GM18951 (cell line): ENCODE measurements at regions not wholly inside any gene's neighbourhood (a gene's known extent, or its start where the extent isn't known, plus 50 kb on each side); places are given as distances from the start of the nearest gene placed in this dataset.

Experiments used
- POLR2A ChIP-seq: IDR thresholded peaks from 4 replicates; pipeline ENCODE4 v1.6.1; 2011; ENCODE audit warnings: mild to moderate bottlenecking; ENCODE audit not compliant: insufficient read length, insufficient read depth; ENCODE audit errors: extremely low read depth
- in situ Hi-C: fragments of 300-500 bp; cut with MboI; formaldehyde crosslinking; loops from one replicate; pipeline ENCODE4 v1.12.0; 2022; ENCODE audit warnings: low sequenced_read_pairs, mixed read lengths, inconsistent platforms; ENCODE audit not compliant: unreplicated experiment

DNA sequence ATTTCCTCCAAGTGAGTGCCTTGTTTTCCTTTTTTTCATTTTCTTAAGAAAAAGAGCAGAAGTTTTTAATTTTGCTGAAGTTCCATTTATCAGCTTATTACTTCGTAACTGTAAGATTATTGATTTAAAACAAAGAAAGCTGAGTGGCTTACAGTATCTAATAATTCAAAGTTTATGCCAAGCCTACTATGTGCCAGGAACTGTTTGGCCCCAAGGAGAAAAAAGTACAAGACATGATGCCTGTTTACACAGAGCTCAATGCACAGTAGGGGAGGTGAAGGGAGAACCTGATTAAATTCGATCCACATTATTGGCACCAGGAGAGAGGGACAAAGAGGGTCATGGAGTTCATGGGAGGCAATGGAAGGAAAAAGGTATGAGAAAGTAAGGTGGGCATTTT is 419.3 kb upstream of the ZMIZ1 start:
- in situ Hi-C loops: no loop called here
- TF ChIP-seq POLR2A: no peak

DNA sequence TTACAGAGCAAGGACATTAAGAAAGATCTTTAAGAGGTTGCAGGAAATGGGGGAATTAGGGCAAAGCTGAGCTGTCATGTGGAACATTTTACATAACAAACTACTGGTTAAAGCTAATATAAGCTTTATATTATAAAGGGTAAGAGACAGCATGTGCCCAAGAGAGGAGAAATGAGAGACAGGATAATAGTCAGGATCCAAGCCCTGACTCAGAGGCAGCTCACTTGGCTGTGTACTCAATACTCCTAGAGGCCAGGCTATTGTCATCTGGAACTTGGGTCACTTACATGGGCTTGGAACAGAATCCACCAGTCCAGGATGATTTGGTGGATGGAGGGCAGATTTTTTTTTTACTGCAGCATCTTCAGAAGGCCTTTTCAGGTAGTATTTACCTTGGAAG is 418.6 kb upstream of the ZMIZ1 start:
- TF ChIP-seq POLR2A: no peak
- in situ Hi-C loops: no loop called here

DNA sequence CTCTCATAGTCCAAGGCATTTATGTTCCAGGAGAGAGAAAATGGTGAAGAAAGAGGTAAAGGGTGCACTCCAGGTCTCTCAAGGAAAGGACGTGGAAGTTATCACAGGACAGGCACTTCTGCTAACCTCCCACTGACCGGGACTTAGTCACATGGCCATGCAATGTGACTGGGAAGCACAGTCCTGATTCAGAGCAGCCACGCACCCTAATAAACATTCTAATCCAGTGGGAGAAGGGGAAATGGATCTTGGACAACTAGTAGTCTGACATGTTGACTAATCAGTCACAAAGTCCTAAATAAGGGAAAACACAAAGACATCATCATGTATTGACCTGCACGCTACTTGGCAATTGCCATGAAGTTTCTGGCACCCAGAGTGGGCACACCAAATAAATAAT is 417.5 kb upstream of the ZMIZ1 start:
- TF ChIP-seq POLR2A: no peak
- in situ Hi-C loops: no loop called here

DNA sequence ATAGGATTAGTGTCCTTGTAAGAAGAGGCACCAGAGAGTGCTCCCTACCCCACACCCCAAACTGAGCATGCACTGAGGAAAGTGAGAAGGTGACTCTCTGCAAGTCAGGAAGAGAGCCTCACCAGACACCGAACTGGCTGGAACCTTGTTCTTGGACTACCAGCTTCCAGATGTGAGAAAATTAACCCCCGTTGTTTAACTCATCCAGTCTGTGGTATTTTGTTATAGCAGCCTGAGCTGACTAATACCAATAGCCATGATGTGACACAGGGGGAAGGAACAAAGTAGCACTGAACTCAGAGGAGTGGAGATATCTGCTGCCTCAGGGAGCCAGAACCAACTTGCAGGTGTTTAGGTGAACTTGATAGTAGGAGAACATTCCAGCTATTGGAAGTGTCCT is 415.2 kb upstream of the ZMIZ1 start:
- no peak for TF ChIP-seq POLR2A
- in situ Hi-C loops: no loop called here

DNA sequence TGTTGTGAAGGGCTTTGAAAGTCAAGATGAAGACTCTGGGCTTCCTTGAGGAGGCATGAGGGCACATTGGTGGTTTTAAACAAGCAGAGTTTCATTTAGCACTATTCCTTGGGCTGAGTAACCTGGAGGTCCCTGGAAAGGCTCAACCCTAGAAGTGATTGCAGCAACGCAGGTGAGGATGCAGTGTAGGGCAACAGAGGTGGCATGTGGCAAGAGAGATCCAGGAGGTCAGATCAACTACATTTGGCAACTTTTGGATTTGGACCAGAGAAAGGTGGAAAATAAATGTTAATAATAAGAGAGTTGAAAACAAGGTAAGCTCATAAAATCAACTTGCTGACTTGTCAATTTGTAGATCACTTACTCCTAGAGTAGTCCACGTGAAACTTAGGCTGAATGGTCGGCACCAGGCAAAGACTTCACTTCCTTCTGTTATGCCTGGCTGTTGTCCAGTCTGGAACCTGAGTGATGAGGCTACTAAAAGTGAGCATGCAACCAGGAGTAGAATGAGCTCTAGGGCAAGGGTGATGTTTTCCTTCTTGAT is 414.6 kb upstream of the ZMIZ1 start:
- TF ChIP-seq POLR2A: no peak
- in situ Hi-C loops: no loop called here

DNA sequence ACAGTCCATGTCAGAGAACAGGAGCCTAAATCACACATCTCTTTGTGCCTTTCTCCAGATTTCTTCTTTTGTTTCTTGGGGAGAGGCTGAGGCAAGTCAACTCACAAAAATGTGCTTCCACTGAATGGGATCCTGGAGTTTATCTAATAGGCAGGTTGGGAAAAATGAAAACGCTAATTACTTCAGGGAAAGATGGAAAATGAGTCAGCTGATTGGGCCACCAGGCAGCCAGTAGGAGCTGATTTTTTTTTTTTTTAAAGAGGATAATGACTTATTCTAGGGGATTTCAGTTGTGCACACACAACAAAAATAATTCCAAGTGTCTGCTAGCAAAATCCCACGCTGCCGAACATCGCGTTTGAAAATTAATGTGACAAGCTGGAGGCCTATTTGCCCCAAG is 412.8 kb upstream of the ZMIZ1 start:
- TF ChIP-seq POLR2A: no peak
- in situ Hi-C loops: no loop called here

DNA sequence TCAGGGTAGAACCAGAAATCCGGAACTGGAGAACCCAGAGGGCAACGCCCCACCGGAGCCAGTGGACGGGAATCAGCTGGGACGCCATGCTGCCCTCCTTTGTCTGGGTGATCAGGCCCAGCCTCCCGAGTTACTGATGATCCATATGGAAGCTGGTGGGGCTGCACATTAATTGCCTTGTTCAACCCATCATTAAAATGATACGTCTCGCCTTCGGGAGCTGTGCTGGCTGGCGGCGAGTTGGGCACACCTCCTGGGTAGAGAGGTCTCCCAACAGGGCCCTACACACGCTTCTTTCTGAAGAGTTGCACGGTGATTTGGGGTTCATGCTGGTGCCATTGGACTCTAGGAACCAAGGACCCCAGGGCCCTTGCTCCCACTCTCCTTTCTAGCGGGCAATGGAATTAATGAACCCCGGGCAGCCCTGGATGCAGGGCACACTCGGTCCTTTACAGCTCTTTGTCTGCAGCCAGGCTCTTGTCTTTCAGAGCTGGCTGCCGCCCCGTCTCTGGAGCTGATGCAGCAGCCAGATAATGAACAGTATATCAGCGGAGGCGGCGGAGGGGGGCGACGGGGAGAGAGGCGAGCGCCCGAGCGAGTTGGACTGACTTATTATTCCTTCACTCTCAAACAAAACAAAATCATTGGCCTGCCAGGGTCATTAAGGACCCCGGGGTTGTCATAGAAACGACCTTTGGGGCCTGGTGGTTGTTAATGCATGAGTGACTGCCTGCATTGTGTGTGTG is 412.2 kb upstream of the ZMIZ1 start:
- in situ Hi-C loops: no loop called here
- TF ChIP-seq POLR2A: no peak

DNA sequence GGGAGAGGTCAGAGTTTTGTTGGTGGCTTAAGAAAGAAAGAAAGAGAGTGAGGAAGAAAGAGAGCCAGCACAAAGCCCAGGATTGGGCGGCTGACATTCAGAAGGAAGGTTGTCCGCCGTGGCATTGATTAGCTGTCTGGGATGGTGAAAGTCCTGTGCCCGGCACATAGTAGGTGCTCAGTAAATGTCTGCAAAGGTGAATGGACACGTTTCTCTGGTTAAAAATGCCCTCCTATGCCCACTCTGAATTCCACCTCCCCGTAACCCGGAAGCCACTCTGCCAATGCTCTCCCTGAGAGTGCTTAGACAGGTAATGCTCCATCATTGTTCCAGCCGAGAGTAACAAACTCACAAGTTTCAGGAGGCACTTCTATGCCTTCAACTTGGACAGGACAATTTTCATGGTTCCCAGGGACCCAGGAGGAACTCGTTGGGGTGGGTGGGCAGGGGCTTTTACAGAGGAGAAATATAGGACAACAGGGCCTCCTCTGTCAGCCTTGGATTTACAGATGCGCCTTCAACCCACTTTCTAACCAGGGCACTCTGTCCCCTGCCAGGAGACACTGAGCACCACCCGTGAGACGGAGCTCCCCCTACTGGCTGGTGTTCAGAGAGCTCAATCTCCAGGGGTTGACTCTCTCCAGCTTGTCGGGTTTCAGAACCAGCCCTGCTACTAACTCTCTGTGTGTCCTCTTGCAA is 411.5 kb upstream of the ZMIZ1 start:
- no peak for TF ChIP-seq POLR2A
- in situ Hi-C loops: no loop called here

DNA sequence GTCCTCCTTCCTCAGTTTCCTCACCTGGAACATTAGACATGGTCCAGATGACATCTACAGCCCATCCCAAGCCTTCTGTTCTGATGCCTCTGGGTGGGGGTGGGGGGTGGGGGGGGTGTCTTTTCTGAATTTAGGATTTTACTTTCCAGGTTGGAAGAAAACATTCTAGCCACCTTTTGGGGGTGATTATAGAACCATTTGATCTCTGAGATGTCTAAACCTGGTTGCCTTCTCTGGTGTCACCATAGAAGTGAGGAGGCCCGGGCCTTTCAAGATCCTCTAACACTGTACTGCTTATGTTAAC is 411.0 kb upstream of the ZMIZ1 start:
- in situ Hi-C loops: no loop called here
- no peak for TF ChIP-seq POLR2A

DNA sequence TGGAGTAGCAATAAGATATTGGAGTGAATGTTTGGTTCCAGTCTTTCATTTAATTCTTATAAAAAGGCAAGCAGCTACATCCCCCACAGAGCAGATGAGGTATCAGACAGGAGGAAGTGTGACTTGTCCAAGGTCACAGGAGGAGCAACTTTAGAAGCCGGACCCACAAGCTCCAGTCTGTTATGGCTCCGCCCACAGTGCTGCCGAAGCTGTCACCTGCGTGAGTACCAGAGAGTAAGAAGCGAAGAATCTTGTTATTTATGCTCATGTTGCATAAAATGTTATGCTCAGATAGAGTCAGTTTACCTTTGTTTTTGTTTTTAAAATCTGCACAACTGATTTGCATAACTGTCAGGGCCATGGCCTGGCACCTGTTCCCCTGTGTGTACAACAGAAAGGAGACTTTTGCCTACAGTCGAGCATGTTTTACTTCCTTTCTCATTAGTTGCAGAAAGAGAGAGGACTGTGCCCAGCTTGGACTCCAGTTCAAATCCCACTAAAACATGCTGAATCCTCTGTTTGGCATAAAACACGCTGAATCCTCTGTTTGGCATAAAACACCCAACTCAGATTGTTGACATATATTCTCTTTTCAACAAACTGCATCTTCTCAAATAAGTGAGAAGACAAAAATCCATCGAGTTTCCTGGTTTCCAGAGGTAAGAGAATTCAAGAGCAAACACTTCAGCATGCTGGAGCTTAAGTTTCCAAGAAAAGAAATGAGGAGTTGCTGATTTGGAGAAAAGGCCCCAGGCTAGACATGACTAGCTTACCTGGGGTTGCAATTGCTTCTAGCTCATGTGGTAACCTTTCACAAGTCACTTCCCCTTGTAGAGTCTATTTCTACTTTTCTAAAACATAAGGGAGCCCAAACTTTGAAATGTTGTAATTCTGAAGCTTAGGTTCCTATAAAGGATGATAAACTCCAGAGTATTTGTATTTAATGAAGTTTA is 409.8 kb upstream of the ZMIZ1 start:
- no peak for TF ChIP-seq POLR2A
- in situ Hi-C loops: no loop called here

DNA sequence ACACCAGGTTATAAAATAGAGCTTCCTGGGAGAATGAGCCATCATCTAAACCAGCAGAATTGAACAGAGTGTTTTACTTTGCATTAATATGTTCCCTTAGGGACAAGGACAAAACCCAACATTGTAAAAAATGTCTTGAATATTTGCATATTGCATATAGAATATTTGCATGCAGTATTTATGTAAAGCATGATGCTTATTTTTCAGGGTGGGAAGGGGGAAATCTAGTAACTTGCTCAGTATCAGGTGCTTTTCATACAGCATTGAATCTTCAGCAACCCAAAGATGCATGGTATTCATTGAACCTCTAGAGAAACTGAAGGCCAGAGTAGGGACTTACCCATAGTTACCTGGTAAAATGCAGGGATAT is 409.2 kb upstream of the ZMIZ1 start:
- in situ Hi-C loops: no loop called here
- TF ChIP-seq POLR2A: no peak

DNA sequence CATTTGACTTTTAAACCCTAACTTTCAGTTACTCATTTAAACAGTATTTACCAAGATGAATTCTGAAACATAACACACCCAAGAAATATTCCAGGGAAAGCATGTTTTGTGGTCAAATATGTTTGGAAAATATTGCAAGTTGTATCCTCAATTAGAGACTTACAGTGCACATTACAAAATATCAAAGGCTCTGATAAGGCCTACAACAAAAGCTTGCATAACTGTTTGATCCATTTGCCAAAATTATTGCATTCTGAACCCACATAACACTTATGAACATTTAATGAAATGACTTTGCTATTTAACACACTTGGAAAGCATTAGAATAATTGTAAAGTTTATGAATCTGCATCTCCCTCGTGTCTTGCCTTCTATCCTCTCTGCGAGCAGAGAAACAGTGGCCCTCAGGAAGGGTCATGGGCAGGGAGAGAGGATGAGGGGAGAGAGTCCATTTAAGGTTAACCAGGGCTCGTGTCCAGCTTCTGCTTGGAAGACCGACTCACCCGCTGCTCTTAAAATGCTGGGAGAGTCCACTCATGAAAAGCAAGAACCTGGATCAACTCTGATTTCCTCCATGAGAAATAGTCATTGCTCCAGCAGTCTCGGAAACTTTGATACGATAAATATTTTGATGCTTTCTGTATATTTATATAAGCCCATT is 408.2 kb upstream of the ZMIZ1 start:
- in situ Hi-C loops: no loop called here
- TF ChIP-seq POLR2A: no peak

DNA sequence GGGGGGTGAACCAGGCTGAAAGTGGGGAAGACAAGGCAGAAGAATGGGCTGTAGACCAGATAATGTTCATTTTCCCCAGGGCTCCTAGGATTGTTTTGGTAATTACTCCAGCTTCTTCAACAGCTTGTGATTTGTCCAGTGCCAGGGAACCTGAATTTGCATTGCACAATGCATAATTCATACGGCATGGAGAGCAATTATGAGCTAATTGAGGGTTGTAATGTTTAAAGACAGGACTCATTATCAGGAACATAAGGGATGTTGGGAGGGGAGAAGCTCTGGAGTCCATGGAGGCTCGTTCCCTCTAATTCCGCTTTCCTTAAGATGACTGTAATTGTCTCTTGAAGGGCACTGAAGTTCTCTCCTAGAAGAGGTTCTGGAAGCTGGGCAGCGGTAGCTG is 405.0 kb upstream of the ZMIZ1 start:
- no peak for TF ChIP-seq POLR2A
- in situ Hi-C loops: no loop called here
